DOHH2 (cell line): ENCODE measurements at regions not wholly inside any gene's neighbourhood (a gene's known extent, or its start where the extent isn't known, plus 50 kb on each side); places are given as distances from the start of the nearest gene placed in this dataset.

Experiments
- EZH2phosphoT487 ChIP-seq: fragments of 200-600 bp; sonication (generic); IDR thresholded peaks from 2 replicates; pipeline ENCODE4 v1.6.1; 2017; ENCODE audit warnings: borderline replicate concordance, mild to moderate bottlenecking, antibody characterized with exemption, low read length, moderate library complexity, mixed read lengths
- TF ChIP-seq, protein P1 (sequence below): fragments of 200-600 bp; sonication (generic); IDR thresholded peaks from one replicate; pipeline ENCODE4 v1.5.1; 2014; ENCODE audit warnings: antibody characterized with exemption, mild to moderate bottlenecking, low read depth, low read length; ENCODE audit not compliant: poor library complexity, severe bottlenecking

- TF ChIP-seq, protein P1, sequence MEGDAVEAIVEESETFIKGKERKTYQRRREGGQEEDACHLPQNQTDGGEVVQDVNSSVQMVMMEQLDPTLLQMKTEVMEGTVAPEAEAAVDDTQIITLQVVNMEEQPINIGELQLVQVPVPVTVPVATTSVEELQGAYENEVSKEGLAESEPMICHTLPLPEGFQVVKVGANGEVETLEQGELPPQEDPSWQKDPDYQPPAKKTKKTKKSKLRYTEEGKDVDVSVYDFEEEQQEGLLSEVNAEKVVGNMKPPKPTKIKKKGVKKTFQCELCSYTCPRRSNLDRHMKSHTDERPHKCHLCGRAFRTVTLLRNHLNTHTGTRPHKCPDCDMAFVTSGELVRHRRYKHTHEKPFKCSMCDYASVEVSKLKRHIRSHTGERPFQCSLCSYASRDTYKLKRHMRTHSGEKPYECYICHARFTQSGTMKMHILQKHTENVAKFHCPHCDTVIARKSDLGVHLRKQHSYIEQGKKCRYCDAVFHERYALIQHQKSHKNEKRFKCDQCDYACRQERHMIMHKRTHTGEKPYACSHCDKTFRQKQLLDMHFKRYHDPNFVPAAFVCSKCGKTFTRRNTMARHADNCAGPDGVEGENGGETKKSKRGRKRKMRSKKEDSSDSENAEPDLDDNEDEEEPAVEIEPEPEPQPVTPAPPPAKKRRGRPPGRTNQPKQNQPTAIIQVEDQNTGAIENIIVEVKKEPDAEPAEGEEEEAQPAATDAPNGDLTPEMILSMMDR: no peak
- no peak for TF ChIP-seq EZH2phosphoT487
Measured at GRCh38 chr9:89796606-89797005, 191.8 kb downstream of the GADD45G start.
